Testis (tissue), 2 donors: ENCODE measurements at regions not wholly inside any gene's neighbourhood (a gene's known extent, or its start where the extent isn't known, plus 50 kb on each side); places are given as distances from the start of the nearest gene placed in this dataset.
"Not testable (repeated sequence)": the region's sequence is repeated elsewhere in the genome, so short reads cannot be mapped to it uniquely, and the experiment has no call there.

Experiments
- DNase-seq: peaks from one replicate; pipeline ENCODE4 v3.0.0-alpha.2; 2019
- H3K27ac ChIP-seq, 2 donors: fragments of 200-600 bp; sonication (generic); one replicate each; pipeline ENCODE4 v1.5.1; 2019
- H3K27me3 ChIP-seq: fragments of 200-600 bp; sonication (generic); one replicate; pipeline ENCODE4 v1.5.1; 2019
- H3K36me3 ChIP-seq: fragments of 200-600 bp; sonication (generic); one replicate; pipeline ENCODE4 v1.5.1; 2017; ENCODE audit warnings: low read depth; ENCODE audit errors: missing control alignments
- H3K4me1 ChIP-seq: fragments of 200-600 bp; sonication (generic); one replicate; pipeline ENCODE4 v1.5.1; 2019
- H3K4me3 ChIP-seq, 2 donors: fragments of 200-600 bp; sonication (generic); one replicate each; pipeline ENCODE4 v1.5.1; 2017 to 2019
- H3K9me3 ChIP-seq: fragments of 200-600 bp; sonication (generic); one replicate; pipeline ENCODE4 v1.5.1; 2017
- POLR2A ChIP-seq: fragments of 450-650 bp; IDR thresholded peaks from one replicate; pipeline ENCODE4 v1.6.1; 2017; ENCODE audit warnings: antibody characterized with exemption, mild to moderate bottlenecking, moderate library complexity
- WGBS, 2 donors: methylation state at CpG; one replicate each; pipeline ENCODE4 v1.1.5; 2018; 5-methylcytosine and 5-hydroxymethylcytosine counted together
- intact Hi-C: fragments of 100-400 bp; cut with DNase I; formaldehyde crosslinking; loops from one replicate; pipeline ENCODE4 v1.15.1; 2023; ENCODE audit warnings: low total_unique reads
- TF ChIP-seq, protein P1 (sequence below), 3 experiments: fragments of 450-650 bp in 2 of 3; fragments of 200-600 bp in 1 of 3; sonication (generic) in 1 of 3; IDR thresholded peaks; one replicate each; pipeline ENCODE4 v1.5.1; 2016 to 2019; ENCODE audit warnings: antibody characterized with exemption in 3 of 3, mild to moderate bottlenecking in 2 of 3, moderate library complexity in 1 of 3

DNA sequence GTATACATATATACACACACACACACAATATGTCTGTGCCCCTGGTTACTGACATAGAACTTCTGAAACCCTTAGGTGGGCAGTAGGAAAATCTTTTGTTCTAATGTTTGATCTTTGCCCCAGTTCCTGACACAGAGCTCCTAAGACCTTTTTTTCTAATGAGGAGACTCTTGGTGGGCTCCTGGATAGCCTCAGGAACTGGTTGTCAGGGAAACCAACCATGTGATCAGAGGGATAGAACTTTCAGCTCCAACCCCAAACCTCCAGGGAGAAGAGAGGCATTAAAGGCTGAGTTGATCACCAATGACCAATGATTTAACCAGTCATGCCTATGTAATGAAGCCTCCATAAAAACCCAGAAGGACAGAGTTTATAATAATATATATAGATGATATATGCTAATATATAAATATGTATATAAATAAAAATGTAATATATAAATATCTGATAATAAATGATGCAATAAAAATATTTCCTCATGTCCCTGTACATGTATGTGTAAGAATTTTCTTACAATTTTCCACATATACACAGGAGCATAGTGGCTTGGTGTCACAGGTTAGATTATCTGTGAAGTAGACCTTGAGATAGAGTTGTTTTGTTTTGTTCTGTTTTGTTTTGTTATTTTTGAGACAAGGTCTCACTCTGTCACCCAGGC is 93.3 kb downstream of the GPX5 start:
- no peak for TF ChIP-seq POLR2A
- TF ChIP-seq, protein P1, sequence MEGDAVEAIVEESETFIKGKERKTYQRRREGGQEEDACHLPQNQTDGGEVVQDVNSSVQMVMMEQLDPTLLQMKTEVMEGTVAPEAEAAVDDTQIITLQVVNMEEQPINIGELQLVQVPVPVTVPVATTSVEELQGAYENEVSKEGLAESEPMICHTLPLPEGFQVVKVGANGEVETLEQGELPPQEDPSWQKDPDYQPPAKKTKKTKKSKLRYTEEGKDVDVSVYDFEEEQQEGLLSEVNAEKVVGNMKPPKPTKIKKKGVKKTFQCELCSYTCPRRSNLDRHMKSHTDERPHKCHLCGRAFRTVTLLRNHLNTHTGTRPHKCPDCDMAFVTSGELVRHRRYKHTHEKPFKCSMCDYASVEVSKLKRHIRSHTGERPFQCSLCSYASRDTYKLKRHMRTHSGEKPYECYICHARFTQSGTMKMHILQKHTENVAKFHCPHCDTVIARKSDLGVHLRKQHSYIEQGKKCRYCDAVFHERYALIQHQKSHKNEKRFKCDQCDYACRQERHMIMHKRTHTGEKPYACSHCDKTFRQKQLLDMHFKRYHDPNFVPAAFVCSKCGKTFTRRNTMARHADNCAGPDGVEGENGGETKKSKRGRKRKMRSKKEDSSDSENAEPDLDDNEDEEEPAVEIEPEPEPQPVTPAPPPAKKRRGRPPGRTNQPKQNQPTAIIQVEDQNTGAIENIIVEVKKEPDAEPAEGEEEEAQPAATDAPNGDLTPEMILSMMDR (IDR thresholded peaks at IDR 0.05), result no peak
- DNase-seq, result no peak
- Histone ChIP-seq H3K4me3 (no peak overlapping the region), H3K27ac (no peak overlapping the region), H3K36me3 (no peaks in the 10 kb centered on the region), H3K9me3 (no peaks in the 10 kb centered on the region), H3K4me1 (peaks cover 3% of the 10 kb centered on the region), H3K27me3 (no peaks in the 10 kb centered on the region)
- intact Hi-C loops, result no loop called here

DNA sequence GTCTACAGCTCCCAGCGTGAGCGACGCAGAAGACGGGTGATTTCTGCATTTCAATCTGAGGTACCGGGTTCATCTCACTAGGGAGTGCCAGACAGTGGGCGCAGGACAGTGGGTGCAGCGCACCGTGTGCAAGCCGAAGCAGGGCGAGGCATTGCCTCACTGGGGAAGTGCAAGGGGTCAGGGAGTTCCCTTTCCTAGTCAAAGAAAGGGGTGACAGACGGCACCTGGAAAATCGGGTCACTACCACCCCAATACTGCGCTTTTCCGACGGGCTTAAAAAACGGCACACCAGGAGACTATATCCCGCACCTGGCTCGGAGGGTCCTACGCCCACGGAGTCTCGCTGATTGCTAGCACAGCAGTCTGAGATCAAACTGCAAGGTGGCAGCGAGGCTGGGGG is 95.6 kb downstream of the GPX5 start:
- H3K9me3 ChIP-seq, H3K27me3 ChIP-seq, intact Hi-C loops, DNase-seq, H3K27ac ChIP-seq, H3K36me3 ChIP-seq, H3K4me3 ChIP-seq, H3K4me1 ChIP-seq: not testable (repeated sequence)
- 23 to 34% methylated on average over 12 to 22 of the region's 22 CpGs for WGBS, 2 donors

DNA sequence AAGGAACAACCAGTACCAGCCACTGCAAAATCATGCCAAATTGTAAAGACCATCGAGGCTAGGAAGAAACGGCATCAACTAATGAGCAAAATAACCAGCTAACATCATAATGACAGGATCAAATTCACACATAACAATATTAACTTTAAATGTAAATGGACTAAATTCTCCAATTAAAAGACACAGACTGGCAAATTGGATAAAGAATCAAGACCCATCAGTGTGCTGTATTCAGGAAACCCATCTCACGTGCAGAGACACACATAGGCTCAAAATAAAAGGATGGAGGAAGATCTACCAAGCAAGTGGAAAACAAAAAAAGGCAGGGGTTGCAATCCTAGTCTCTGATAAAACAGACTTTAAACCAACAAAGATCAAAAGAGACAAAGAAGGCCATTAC is 97.6 kb downstream of the GPX5 start:
- DNase-seq, H3K4me3 ChIP-seq, H3K9me3 ChIP-seq, H3K27ac ChIP-seq, intact Hi-C loops, H3K27me3 ChIP-seq, H3K4me1 ChIP-seq, H3K36me3 ChIP-seq: not testable (repeated sequence)
- WGBS, 2 donors, result 85 to 95% methylated on average over 3 of the region's 3 CpGs

DNA sequence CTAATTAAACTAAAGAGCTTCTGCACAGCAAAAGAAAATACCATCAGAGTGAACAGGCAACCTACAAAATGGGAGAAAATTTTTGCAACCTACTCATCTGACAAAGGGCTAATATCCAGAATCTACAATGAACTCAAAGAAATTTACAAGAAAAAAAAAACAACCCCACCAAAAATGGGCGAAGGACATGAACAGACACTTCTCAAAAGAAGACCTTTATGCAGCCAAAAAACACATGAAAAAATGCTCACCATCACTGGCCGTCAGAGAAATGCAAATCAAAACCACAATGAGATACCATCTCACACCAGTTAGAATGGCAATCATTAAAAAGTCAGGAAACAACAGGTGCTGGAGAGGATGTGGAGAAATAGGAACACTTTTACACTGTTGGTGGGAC is 100.7 kb downstream of the GPX5 start:
- H3K27ac ChIP-seq, intact Hi-C loops, DNase-seq, H3K9me3 ChIP-seq, H3K36me3 ChIP-seq, H3K27me3 ChIP-seq, H3K4me1 ChIP-seq, H3K4me3 ChIP-seq: not testable (repeated sequence)
- 75 to 95% methylated on average over 2 of the region's 2 CpGs for WGBS, 2 donors

DNA sequence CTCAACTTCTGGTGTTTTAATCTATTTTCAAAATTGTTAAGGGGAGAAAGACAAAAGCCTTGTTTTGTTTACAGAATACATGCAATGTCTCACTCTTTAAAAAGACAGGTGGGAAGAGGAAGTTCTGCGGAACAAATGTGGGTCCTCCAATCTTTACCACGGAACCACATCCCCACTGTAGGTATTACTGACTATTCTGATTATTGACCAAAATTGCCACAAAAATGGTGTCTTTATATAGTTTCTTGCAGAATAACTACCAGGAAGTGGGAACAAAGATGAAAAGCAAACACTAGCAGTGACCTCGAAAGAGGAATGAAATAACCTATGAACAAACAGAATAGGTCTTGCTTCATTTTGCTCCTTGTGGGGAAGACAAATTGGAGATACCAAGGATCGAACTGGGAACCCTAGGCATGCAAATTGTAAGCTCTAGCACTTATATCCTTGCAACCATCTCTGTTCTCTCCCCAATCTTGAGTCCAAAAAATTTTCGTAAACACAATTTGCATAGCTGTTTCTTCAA is 106.7 kb downstream of the GPX5 start:
- H3K4me1 ChIP-seq, result no peaks in the 10 kb centered on the region
- WGBS, 2 donors, result 72 to 76% methylated on average over 5 of the region's 5 CpGs
- H3K27ac ChIP-seq, result no peak overlapping the region
- no peak overlapping the region for H3K4me3 ChIP-seq
- intact Hi-C loops, result no loop called here
- H3K36me3 ChIP-seq, result no peaks in the 10 kb centered on the region
- DNase-seq, result no peak
- H3K9me3 ChIP-seq, result no peaks in the 10 kb centered on the region
- no peak for TF ChIP-seq POLR2A
- TF ChIP-seq, protein P1 (IDR thresholded peaks at IDR 0.05), result no peak
- no peaks in the 10 kb centered on the region for H3K27me3 ChIP-seq

DNA sequence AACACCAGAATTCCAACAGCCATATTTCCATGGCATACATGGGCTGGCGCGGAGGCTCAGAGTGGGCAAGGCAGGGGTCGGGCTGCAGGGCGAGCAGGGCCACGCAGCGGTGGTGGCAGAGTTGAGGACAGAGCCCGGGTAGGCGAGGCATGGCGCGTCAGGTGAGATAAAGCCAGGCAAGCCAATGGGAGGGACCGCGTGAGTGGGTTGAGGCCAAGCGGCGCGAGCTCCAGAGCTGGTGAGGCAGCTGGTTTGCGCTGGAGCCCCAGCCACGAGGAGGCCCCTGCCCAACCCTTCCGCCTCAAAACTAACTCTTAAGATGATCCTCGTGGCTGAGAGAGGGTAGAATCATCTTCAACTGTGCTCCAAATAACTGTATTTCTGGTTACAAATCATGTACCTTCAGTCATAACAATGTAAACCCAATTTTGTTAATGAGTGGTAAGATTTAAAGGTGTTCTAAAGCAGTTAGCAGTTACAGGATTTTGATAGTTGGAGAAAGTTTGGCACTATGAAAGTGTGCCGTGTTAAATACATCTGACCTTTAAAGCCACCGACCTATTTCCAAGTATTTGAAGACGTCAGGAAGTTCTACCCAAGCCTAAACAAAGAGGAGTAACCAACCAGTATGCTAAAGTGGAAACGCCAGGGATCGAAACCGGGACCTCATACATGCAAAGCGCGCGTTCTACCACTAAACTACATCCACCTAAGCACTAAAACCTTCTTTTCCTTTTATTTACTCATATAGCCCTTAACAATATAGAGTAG is 107.9 kb downstream of the GPX5 start:
- WGBS, 2 donors, result 41 to 49% methylated on average over 20 to 28 of the region's 28 CpGs
- H3K36me3 ChIP-seq, result no peaks in the 10 kb centered on the region
- intact Hi-C loops, result no loop called here
- DNase-seq, result no peak
- no peak overlapping the region for H3K27ac ChIP-seq
- TF ChIP-seq, protein P1 (IDR thresholded peaks at IDR 0.05), result no peak
- no peak for TF ChIP-seq POLR2A
- no peaks in the 10 kb centered on the region for H3K9me3 ChIP-seq
- peak overlapping the region in 1 of 2 donors; percentile 9 for H3K4me3 ChIP-seq
- no peaks in the 10 kb centered on the region for H3K4me1 ChIP-seq
- no peaks in the 10 kb centered on the region for H3K27me3 ChIP-seq
